AG10803 (cell line): ENCODE measurements at regions not wholly inside any gene's neighbourhood (a gene's known extent, or its start where the extent isn't known, plus 50 kb on each side); places are given as distances from the start of the nearest gene placed in this dataset.
"Not testable (repeated sequence)": the region's sequence is repeated elsewhere in the genome, so short reads cannot be mapped to it uniquely, and the experiment has no call there.

Experiments used
- DNase-seq: peaks from one replicate; pipeline ENCODE4 v3.0.0; 2010; ENCODE audit warnings: low read depth
- H3K4me3 ChIP-seq: 2 replicates; pipeline ENCODE4 v1.5.1; 2011; ENCODE audit warnings: mild to moderate bottlenecking, low read length, control low read depth
- TF ChIP-seq, protein P1 (sequence below): conservative IDR thresholded peaks from 2 replicates; pipeline ENCODE4 v1.5.1; 2011; ENCODE audit warnings: mild to moderate bottlenecking, low read length, control low read depth, inconsistent platforms

DNA sequence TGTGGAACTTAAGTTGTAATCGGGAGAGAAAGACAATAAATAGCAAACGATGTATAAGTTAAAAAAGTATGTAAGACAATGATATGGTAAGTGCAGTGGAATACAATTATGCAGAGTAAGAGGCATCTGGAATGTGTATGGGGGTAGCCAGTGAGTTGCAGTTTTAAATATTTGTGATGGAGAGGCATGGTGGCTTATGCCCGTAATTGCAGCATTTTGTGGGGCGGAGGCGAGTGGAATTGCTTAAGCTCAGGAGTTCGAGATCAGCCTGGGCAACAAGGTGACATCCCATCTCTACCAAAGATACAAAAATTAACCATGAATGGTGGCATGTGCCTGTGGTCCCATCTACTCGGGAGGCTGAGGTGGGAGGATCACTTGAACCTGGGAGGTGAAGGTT lies 52.5 kb upstream of the WDFY3 start:
- no peak for DNase-seq
- TF ChIP-seq, protein P1, sequence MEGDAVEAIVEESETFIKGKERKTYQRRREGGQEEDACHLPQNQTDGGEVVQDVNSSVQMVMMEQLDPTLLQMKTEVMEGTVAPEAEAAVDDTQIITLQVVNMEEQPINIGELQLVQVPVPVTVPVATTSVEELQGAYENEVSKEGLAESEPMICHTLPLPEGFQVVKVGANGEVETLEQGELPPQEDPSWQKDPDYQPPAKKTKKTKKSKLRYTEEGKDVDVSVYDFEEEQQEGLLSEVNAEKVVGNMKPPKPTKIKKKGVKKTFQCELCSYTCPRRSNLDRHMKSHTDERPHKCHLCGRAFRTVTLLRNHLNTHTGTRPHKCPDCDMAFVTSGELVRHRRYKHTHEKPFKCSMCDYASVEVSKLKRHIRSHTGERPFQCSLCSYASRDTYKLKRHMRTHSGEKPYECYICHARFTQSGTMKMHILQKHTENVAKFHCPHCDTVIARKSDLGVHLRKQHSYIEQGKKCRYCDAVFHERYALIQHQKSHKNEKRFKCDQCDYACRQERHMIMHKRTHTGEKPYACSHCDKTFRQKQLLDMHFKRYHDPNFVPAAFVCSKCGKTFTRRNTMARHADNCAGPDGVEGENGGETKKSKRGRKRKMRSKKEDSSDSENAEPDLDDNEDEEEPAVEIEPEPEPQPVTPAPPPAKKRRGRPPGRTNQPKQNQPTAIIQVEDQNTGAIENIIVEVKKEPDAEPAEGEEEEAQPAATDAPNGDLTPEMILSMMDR: no peak
- no peak overlapping the region for H3K4me3 ChIP-seq

DNA sequence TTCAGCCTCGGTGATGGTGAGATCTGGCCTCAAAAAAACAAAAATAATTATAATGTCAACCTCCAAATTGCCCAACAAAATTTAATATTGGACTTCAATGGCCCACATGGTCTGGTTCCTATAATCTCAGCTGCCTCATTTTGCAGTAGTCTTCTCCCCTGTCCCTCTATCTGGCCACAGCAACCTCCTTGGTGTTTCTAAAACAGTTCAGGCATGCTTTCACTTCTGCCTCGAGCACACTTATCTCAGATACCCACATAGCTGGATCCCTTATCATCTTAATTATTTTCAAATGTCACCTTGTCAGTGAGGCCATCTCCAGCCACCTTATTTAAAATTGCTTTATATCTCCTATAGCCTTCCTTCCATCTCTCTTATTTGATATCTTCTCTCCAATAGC lies 52.9 kb upstream of the WDFY3 start:
- TF ChIP-seq, protein P1: no peak
- H3K4me3 ChIP-seq: no peak overlapping the region
- DNase-seq: no peak

DNA sequence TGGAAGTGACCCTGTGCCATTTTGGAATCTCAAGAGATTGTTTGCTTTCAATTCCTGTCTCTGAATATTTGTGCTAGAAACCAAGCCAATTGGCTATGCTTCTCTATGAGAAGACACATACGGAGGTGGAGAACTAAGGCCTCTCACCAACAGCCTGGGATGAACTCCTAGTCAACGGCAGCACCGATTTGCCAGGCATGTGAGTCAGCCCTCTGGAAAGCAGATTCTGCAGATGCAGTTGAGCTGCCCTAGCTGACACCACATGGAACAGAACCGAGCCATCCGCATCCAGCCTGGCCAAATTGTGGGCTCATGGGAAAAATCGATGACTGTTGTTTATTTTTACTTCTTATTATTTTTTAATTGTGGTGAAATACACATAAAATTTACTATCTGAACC lies 58.2 kb upstream of the WDFY3 start:
- TF ChIP-seq, protein P1: no peak
- DNase-seq: no peak
- no peak overlapping the region for H3K4me3 ChIP-seq

DNA sequence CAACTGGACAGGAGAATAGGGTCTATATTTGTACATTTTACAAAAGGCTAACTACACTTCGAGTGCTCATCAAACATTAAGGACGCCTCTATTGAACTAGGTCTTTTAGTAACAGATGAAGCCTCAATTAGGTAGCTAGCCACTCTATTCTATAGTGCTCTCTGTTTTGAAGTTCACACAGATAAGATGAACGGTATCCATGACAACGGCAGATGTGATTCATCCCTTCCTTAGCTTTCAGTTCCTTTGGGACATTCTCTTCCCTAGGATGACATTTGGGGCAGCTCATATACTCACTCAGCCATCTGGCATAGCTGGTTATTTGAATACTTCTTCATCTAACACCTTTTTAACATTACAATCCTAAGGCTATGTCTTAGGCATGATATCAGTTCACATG lies 62.4 kb upstream of the WDFY3 start:
- TF ChIP-seq, protein P1: no peak
- peak; percentile 17 for DNase-seq
- no peak overlapping the region for H3K4me3 ChIP-seq

DNA sequence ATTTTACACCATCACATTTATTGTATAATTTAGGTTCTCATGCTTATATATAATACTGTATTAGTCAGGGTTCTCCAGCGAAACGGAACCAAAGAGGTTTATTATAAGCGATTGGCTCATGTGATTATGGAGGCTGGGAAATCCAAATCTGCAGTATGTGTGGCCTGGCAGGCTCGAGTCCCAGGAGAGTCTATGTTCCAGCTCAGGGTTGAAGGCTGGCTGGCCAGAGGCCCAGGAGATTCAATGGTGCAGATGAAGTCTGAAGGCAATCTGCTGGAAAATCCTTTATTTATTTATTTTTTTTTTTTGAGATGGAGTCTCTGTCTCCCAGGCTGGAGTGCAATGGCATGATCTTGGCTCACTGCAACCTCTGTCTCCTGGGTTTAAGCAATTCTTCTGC lies 63.0 kb upstream of the WDFY3 start:
- no peak for DNase-seq
- no peak overlapping the region for H3K4me3 ChIP-seq
- TF ChIP-seq, protein P1: no peak

DNA sequence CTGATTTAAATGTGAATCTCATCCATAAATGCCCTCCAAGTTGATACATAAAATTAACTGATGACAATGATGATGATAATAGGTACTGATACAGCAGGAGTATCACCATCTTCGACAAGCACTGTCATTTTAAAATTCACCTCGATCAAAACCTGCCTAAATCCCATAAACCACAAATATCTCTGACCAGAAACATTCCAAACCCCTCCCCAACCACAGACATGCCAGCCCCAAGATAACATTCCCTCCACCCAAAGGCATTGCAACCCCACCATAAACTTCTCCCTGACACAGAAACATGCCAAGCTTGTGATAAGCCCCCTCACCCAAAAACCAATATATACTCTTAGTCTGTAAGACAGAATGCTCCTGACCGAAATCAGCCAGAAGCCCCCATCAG lies 63.7 kb upstream of the WDFY3 start:
- TF ChIP-seq, protein P1: no peak
- DNase-seq: no peak
- no peak overlapping the region for H3K4me3 ChIP-seq

DNA sequence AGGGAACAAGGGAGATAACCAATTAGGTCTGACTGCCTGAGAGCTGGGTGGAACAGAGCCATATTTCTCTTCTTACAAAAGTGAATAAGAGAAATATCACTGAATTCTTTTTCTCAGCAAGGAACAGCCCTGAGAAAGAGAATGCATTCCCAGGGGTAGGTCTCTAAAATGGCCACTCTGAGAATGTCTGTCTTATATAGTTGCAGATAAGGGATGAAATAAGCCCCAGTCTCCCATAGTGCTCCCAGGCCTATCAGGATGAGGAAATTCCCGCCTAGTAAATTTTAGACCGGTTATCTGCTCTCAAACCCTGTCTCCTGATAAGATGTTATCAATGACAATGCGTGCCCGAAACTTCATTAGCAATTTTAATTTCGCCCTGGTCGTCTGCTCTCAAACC lies 67.3 kb upstream of the WDFY3 start:
- not testable (repeated sequence) for DNase-seq, H3K4me3 ChIP-seq

DNA sequence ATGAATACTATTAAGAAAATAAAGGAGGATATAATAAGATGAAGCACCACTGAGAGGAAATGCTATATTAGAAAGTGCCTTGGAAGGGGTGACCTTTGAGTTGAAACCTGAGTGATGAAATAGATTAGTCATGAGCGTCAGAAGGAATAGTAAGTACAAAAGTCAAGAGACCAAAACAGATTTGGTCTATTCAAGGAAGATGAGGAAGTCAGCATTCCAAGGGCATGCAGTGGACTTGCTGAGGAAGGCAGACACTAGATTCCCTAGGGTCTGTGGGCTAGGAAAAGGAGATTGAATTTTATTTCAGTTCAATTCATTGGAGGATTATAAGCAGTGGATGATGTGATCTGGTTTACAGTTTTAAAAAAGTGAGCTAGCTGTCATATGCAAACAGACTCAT lies 73.0 kb upstream of the WDFY3 start:
- no peak overlapping the region for H3K4me3 ChIP-seq
- DNase-seq: peak; percentile 24
- TF ChIP-seq, protein P1: no peak

DNA sequence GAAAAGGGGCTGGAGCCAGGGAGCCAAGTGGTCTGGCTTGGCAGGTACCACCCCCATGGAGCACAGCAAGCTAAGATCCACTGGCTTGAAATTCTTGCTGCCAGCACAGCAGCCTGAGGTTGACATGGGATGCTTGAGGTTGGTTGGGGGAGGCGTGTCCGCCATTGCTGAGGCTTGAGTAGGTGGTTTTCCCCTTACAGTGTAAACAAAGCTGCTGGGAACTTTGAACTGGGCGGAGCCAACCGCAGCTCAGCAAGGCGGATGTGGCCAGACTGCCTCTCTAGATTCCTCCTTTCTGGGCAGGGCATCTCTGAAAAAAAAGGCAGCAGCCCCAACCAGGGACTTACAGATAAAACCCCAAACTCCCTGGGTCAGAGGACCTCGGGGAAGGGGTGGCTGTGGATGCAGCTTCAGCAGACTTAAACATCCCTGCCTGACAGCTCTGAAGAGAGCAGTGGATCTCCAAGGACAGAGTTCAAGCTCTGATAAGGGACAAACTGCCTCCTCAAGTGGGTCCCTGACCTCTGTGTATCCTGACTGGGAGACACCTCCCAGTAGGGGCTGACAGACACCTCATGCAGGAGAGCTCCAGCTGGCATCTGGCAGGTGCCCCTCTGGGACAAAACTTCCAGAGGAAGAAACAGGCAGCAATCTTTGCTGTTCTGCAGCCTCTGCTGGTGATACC lies 77.5 kb upstream of the WDFY3 start:
- not testable (repeated sequence) for DNase-seq, H3K4me3 ChIP-seq
